ENCODE measurements at regions not wholly inside any gene's neighbourhood (a gene's known extent, or its start where the extent isn't known, plus 50 kb on each side); places are given as distances from the start of the nearest gene placed in this dataset.

- no TSS peak for BruUV-seq (replicated peaks)
- H4K20me1 ChIP-seq (ENCODE audit: insufficient read depth) = no peaks in the 10 kb centered on the region
Observed at GRCh38 chr3:90253131-90253530, 1145.7 kb downstream of the EPHA3 start.

GRCh38 chr3:90261481-90262433, 1154.3 kb downstream of the EPHA3 start:
- POLR2A ChIA-PET (ENCODE audit: unreplicated experiment) = no interaction called here

More at GRCh38 chr3:90253131-90253530, 1145.7 kb downstream of the EPHA3 start:
- Histone ChIP-seq H3K27me3 (ENCODE audit: insufficient read depth, low read depth) (no peaks in the 10 kb centered on the region), H3K9me3 (ENCODE audit: insufficient read depth, low read depth) (no peaks in the 10 kb centered on the region), H3K9me2 (ENCODE audit: insufficient read depth) (no peaks in the 10 kb centered on the region), H3F3A (ENCODE audit: insufficient read depth, low read depth) (no peaks in the 10 kb centered on the region), H2AFZ (no peak overlapping the region), H3K4me2 (no peak overlapping the region), H3K4me3 (no peak overlapping the region), H3K36me3 (ENCODE audit: low read depth) (no peaks in the 10 kb centered on the region), H3K79me2 (ENCODE audit: low read depth) (no peaks in the 10 kb centered on the region), H3K4me1 (replicated peaks; ENCODE audit: insufficient read depth) (no peaks in the 10 kb centered on the region), H3K27ac (no peak overlapping the region)
- intact Hi-C loops (cut with micrococcal nuclease; ENCODE audit: unreplicated experiment) = no loop called here
- no peak for TF ChIP-seq EZH2 (IDR thresholded peaks at IDR 0.05; ENCODE audit: low read depth)
- no peak for TF ChIP-seq CTCF (conservative IDR thresholded peaks at IDR 0.05)
- ChIA-PET POLR2A (ENCODE audit: unreplicated experiment) (no interaction called here), CTCF (no interaction called here)
- no peak for DNase-seq

More at GRCh38 chr3:90261481-90262433, 1154.3 kb downstream of the EPHA3 start:
- Histone ChIP-seq H4K20me1 (ENCODE audit: insufficient read depth) (no peaks in the 10 kb centered on the region), H2AFZ (no peak overlapping the region), H3F3A (ENCODE audit: insufficient read depth, low read depth) (no peaks in the 10 kb centered on the region), H3K4me2 (no peak overlapping the region), H3K27ac (no peak overlapping the region), H3K36me3 (ENCODE audit: low read depth) (no peaks in the 10 kb centered on the region), H3K79me2 (ENCODE audit: low read depth) (no peaks in the 10 kb centered on the region), H3K9me2 (ENCODE audit: insufficient read depth) (no peaks in the 10 kb centered on the region), H3K4me1 (replicated peaks; ENCODE audit: insufficient read depth) (no peaks in the 10 kb centered on the region), H3K27me3 (ENCODE audit: insufficient read depth, low read depth) (no peaks in the 10 kb centered on the region), H3K4me3 (no peak overlapping the region), H3K9me3 (ENCODE audit: insufficient read depth, low read depth) (no peaks in the 10 kb centered on the region)
- CTCF ChIA-PET = no interaction called here
- no TSS peak for BruUV-seq (replicated peaks)
- TF ChIP-seq CTCF (conservative IDR thresholded peaks at IDR 0.05) (no peak), EZH2 (IDR thresholded peaks at IDR 0.05; ENCODE audit: low read depth) (no peak)
- intact Hi-C loops (cut with micrococcal nuclease; ENCODE audit: unreplicated experiment) = no loop called here
- no peak for DNase-seq
